GM19397 (cell line): ENCODE measurements at regions not wholly inside any gene's neighbourhood (a gene's known extent, or its start where the extent isn't known, plus 50 kb on each side); places are given as distances from the start of the nearest gene placed in this dataset.

Experiments used
- ATAC-seq: cut with Tn5 transposase; IDR thresholded peaks from one replicate; pipeline ENCODE4 v1.9.1; 2021; ENCODE audit warnings: mild to moderate bottlenecking, moderate library complexity; ENCODE audit not compliant: unreplicated experiment

DNA sequence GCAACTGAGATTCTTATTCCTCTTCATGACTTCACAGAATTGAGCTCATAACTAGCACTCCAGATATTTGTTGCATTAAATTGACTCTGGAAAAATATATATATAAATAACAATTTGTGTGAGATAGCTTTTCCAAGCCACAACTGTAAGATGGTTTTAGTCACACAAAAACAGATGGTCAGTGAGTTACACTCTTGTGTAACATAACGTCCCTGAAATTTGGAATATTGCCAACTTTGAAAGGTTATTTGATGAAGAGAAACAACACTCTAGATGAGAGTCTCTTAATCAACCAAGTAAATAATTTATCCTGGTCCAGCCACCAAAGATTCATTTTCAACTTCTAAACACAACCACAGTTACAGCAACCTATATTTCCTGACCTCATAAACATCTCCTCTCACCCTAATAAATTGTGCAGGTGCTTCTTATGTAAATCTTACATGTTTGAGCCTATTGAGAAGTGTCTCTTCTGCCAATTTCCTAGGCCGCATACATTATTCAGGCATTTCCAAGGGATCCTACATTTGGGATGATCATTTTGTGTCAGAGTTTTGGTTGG lies 84.9 kb upstream of the ACP3 start:
- no peak for ATAC-seq

DNA sequence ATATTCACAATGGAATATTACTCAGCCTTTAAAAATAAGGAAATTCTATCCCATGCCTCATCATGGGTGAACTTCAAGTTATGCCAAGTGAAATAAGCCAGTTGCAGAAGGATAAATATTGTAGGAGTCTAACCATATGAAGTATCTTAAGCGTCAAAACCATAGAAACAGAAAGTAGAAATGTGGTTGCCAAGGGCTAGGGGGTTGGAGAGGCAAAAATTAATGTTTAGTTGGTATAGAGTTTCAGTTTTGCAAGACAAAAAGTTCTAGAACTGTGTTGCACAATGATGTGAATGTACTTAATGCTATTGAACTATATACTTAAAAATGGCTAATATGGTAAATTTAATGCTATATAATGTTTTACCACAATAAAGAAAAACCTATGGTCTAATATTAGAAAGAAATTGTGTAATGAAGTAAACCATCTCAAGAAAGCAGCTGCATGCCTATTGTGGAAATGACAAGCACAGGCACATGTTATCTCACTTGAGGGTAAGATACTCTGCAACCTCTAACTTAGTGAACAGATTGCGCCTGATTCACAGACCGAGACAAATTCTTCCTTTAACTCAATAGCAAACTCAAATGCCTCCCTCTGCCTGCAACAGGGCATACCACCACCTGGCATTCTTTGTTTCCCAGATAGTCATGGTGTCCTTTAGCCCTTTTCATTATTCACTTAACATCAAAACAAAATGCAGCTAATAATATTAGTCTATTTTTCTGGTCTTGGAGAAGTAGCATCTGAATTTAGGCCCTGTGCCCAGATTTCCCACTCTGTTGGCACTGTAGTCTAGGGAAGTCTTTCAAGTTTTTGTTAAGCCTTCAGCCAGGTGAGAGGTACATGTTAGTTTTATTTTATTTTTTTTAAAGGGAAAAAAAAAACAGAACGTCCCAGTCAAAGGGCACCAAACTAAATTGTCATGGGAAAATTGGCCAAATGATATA lies 80.2 kb upstream of the ACP3 start:
- ATAC-seq = peak; percentile 67

DNA sequence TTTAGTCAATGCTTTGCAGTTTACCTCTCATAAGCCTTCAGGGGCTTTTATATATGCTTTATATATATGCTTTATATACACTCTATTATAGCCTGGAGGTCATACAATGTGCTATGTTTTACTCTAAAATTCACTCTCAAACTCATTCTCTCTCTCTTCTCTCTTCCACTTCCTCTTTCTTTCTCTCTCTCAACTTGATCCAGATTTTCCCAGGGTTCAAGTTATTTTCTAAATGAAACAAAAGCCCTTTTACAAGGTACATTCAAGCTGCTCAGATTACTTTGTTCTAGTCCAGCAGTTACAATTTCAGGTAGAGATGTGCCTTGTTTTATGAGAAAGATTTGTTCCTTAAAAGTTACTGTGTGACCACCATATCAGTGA lies 79.6 kb upstream of the ACP3 start:
- no peak for ATAC-seq

DNA sequence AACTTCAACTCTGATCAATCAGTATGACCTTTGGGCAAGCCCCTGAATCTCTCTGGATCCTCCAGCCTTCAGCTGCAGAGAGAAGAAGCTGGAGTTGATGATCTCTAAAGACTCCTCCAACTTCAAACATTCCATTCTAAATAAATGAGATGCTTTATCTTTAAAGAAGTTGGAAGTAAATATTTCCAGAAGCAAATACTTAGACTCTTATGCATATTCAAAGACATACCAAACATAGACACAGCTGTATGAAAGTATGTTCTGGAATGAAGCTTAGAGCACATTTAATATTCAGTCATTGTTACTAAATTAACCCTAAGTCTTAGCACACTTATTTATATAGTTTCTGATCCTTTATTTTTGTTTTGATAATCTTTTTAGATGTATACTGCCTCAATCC lies 77.6 kb upstream of the ACP3 start:
- ATAC-seq = no peak

DNA sequence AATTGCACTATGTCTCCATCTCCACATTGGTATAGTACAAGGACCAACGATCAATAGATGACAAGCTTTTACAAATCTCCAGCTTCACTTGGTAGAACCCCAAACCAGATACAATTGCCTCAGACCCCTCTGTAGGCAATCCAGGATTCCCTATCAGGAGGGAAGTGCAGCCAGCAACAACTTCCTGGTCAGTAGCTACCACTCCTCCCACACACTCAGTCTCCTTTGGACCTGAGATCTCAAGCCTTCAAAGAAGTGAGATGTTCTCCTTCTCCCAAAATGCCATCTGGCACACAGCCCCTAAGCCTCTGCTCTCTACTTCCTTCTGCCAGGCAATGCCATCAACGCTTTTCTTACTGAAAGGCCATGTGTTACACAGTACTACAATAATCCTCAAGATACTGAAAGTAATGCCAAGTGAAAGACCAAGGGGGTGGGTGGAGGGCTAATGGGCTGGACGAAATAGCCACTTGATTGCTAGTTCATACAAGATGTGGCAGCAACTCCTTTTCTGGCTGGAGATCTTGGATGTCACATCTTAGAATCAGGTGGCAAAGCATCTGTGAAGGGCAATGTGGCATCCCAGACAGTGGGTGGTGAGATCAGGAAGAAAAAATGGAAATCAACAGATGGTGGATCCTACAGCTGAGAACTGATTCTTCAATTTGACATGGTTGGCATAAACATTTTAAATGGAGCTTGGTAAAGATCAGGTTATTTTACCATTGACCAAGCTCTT lies 75.3 kb upstream of the ACP3 start:
- ATAC-seq = no peak

DNA sequence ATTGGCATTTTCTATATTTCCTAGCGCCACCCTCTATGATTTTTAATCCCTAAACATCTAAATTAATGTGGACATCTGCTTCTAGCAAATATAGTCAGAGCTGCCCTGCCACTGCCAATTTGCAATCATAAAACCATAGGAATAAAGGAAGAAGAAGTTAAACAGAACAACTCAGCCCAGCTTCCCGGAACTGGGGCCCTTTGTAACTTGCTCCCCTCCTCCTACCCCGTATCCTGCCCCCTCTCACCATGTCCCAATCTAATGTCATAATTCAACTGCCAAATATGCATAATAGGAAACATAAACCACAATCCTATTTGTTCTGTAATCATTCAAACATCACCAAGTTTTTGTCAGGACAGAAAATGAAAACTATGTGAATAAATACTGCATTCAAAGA lies 74.4 kb upstream of the ACP3 start:
- ATAC-seq = no peak

DNA sequence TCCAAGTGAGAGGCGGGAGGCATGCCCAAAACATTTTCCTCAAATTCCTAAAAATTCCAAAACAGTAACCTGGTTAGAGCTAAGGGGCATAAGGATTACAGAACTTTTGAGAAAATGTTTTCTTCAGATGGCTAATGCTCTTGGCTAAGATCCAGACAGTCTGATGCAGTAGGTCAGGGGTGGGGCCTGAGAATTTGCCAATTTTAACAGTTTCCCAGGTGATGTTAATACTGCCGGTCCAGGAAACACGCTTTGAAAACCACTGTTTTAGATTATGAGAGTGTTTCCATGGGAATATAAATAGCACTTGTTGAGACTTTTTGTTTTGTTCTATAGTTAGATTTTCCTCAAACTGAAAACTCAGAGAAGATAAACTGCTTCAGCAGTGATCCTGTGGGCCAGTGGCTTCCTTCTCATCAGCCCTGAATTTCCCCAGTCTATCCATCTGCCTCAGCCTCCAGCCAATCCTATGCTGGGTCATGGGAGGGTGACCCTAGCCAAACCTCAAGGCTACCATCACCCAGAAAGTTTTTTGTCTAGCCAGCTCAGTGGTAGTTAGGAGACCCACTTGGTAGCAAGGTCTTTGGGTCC lies 71.6 kb upstream of the ACP3 start:
- ATAC-seq = no peak

DNA sequence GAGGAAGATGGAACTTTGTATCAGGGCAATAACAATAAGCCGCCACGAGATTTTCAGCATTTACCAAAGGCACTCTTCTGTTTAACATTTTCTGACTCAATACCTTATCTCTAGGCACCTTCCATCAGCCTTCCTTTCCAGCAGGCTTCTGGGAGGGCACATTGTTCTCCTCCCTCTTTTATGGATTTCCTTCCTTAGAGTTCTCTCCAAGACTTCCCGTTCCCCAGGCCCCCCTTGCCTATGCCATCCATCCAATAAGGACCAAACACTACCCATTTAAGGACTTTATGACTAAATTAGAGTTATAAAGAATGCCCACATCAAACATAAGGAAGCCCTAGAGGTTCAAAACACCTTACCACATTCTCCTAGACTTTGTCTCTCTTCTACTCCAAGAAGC lies 71.0 kb upstream of the ACP3 start:
- ATAC-seq = no peak

DNA sequence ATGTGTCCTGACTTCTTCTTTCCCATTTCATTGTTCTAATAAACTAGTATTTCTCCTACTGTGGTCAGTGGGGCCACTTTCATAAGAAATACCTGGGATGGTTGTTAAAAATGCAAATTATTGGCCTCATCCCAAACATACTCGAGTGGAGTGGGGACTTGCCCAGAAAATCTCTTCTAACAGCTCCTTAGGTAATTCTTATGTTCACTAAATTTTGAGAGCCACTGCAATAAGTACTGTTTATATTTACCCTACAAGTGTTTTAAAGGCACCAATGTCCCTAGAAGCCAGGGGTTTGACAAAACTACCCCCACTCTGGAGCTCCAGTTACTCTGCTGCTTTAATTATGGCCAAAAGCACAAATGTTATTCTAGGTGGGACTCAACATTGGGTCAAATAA lies 70.0 kb upstream of the ACP3 start:
- ATAC-seq = no peak

DNA sequence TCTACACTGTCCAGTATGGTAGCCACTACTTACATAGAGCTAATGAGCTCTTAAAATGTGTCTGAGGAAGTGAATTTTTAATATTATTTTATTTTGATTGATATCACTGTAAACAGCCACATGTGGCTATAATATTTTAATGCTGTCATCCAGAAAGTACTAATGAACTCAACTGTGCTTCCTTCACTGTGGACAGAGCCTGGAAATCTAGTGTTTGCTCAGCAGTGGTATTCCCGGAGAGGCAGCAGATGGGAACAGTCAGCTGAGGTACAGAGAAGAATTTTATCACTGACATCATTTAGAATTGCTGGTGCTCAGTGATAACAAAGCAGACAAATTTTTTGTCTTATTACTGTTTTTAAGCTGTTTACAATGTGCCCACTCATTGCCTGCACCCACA lies 68.7 kb upstream of the ACP3 start:
- no peak for ATAC-seq

DNA sequence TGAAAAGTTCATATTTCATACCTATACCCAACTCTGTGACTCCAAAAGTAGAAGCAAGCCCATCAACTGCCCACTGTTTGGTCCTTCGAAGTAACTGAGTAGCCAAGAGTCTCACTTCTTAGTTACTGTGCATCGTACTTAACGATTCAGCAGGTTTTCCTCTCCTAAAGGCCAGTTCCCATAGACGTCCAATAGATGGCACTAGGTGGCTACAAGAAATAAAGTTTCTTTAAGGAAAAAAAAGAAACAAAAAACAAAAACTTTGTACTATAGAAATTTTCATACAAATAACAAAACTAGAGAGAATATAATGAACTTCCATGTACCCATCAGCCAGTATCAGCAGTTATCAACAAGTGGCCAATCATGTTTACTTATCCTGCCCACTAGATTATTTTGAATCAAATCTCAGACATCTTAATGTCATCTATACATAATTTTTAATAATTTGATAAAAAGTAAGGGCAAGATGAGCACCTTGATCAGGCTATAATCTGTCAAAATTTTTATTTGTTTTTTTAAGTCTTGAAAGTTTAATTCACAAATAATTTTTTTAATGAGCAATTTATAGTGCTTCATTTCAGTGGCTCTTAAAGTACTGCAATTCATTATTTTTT lies 63.8 kb upstream of the ACP3 start:
- no peak for ATAC-seq

DNA sequence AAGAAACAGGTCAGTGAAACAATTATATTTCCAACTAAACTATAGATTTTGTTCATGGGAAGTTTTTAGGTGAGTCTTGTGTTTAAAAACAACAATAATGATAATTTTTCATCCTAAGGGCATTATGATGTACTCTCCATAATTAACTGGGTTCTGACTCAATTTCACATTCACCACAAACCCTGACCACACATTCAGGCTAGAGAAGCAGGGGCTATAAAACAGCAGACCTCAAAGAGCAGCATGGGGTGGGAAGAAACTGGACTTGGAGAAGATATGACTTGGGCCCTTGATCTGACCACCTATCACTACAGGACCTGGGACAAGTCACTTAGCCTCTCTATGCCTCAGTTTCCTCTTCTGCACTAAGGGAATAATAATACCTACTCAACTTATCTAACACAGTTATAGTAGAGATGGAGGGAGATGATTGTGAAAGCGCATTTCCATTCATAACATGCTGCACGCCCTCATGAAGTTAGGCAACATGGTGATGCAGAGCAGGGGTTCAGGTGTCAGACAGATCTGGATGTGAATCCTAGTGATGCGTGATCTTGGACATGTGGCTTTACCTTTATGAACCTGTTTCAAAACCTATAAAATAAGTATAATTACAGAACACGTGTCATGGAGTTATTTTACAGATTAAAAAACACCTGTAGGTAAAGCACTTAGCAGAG lies 63.0 kb upstream of the ACP3 start:
- no peak for ATAC-seq

DNA sequence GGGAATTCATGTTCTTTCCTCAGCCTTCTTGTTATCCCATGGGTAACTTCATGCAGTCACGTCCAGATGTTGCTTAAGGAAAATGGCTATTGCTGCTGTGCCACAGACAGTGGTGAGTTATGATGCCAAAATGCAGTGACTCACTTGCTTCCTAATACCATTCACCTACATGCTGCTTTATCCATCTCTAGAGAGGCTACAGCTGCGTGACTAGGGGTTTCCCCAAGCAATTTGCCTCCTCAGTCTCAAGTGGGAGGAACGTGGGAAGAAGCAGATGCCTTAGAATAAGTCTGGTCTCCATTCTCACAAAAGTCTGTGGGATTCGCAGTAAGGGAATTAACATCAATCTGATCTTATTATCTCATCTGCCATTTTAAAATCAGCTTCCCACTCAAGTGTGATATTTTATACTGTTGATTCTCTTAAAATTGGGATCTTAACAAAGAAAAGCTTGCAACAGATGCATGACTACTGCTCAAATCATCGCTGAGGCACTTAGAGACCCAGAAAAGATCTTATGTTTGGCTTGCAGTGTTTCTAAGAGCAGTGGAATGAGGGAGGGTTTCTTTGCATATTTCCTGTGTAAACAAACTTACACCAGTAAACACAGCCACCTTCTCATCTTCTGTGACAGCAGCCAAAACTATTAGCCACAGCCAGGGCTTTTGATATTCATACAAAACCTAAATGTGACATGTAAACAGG lies 62.0 kb upstream of the ACP3 start:
- ATAC-seq = no peak

DNA sequence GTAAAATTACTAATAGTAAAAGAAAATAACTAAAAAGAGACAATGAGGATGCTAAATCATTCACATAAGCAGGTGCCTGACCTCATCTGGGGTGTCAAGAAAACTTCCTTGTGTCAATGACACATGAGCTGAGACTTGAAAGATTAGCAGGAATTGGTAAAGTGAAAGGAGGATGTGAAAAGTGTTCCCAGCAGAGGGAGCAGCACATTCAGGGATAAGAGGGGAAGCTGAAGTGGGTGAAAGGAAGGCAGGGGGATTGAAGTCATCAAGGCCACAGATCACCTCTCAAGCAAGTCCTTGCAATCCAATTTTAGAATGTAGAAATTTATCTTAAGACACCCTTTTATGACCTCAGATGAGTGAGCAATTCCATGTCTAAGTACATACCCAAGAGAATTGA lies 60.2 kb upstream of the ACP3 start:
- no peak for ATAC-seq

DNA sequence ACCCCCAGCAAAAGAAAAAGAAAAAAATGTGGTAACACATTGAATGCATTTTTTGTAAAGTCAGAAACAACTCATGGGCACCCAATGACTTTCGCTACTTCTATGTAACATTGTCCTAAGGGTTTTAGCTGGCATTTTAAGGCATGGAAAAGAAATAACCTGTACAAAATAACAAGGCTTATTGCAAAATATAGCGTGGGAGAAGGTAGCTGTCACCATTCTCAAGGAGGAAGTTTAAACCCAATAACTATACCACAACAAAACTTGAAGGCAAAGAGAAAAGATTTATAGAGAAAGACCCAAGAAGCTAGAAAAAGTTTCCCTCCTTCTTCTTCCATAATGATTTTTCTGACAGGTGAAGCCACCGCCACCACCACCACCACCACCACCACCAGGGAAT lies 55.7 kb upstream of the ACP3 start:
- ATAC-seq = no peak

DNA sequence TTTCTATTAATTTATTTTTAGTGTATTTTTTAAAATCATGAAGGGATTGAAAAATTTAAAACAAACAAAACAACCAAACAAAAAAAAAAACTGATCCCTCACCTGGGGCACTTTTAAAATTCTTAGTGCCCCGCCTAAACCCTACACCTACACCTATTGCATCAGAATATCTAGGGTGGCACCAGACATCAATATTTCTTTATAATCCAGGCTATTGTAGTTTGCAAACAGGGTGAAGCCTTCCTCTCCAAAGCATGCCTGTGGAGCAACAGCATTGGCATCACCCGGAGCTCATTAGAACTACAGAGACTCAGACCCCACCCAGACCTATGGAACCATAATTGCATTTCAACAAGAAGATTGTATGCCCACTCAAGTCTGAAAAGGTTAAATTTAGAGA lies 54.9 kb upstream of the ACP3 start:
- ATAC-seq = no peak

DNA sequence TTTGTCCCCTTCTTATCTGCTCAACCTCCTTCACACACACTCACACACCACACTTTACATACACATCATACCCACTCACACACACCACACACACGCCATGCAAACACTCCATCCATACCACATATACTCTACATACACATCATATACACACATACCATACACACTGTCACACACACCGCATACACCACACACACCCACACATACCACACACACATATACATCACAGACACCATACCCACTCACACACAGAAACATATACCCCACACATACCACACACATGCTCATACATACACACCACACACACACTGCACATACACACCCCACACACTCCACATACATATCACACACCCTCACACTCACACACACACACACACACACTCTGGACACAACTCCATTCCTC lies 54.3 kb upstream of the ACP3 start:
- ATAC-seq = no peak

DNA sequence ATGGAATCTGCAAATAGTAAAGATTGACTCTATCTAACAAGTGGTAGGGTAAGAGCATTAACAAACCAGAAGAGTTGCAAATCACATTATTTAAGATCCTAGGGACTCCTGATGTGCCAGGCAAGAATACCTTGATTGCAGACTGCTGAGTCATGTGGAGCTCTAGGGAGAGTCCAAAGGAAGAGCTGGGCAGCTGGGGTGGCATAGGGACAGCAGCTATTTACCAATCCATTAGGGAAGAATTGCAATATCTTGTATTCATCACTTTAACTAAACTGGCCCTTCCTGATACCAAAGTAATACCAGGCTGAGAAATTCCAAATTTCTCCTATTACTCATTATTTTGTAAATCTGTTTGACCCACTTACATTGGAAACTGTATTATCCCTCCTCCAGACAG lies 52.2 kb upstream of the ACP3 start:
- ATAC-seq = no peak

DNA sequence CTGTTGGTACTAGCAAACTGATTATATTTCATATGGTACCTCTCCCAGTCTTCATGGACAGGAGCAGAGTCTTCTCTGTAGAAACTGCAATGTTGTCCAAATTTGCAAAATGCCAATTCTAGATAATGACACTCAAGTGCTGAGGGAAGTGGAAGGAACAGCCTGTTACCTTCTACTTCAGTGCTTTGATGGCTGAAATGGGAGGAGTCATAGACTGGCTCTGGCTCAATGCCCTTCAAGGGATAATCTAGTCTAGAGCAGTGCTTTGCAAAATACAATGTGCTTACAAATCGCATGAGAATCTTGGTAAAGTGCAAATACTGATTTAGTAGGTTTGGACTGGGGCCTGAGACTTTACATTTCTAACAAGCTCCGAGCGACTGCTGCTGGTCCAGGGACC lies 51.7 kb upstream of the ACP3 start:
- no peak for ATAC-seq

DNA sequence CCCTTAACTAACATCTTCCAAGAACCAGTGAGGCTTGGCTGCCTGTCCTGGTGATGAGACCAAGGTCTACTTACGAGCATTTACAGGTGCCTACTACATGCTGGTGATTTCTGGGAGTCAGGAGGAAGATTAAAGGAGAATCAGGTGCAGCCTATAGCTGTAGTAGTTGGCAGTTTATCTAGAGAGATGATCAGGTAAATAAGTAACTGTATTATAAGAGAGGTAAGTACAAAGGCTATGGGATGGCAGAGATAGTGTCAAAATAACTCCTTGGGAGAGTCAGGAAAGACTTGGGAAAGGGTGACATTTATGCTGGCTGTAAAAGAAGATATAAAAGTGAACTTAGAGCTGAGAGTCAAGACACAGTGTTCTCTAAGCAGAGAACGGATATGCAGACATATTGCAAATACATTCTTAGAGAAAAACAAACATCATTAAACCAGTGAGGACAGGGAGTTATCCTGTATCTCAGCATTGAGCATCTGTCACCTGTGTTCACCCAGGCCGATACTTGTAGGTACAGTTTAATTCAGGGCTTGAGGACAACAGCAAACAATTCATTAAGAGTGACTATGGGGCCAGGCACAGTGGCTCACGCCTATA lies 49.7 kb upstream of the ACP3 start:
- no peak for ATAC-seq
